DND-41 (cell line): ENCODE measurements at regions not wholly inside any gene's neighbourhood (a gene's known extent, or its start where the extent isn't known, plus 50 kb on each side); places are given as distances from the start of the nearest gene placed in this dataset.

Experiments used
- ATAC-seq: fragments of 200-7000 bp; cut with Tn5 transposase; 3 replicates; pipeline ENCODE4 v1.9.1; 2021; ENCODE audit warnings: low read depth; ENCODE audit not compliant: insufficient read depth
- DNase-seq: peaks from one replicate; pipeline ENCODE4 v3.0.0-alpha.2; 2020
- H2AFZ ChIP-seq: 2 replicates; pipeline ENCODE4 v1.6.0; 2012; ENCODE audit warnings: low read depth, low read length
- H3K27ac ChIP-seq: 2 replicates; pipeline ENCODE4 v1.5.1; 2012; ENCODE audit warnings: low read length, inconsistent platforms
- H3K27me3 ChIP-seq: fragments of 200-600 bp; sonication (generic); 2 replicates; pipeline ENCODE4 v1.6.0; 2012; ENCODE audit warnings: low read length, mild to moderate bottlenecking, inconsistent platforms; ENCODE audit not compliant: insufficient read depth, poor library complexity
- H3K36me3 ChIP-seq: 2 replicates; pipeline ENCODE4 v1.5.1; 2012; ENCODE audit warnings: low read length, inconsistent platforms; ENCODE audit not compliant: insufficient read depth
- H3K4me1 ChIP-seq: 2 replicates; pipeline ENCODE4 v1.5.1; 2012; ENCODE audit warnings: mild to moderate bottlenecking, low read length; ENCODE audit not compliant: insufficient read depth
- H3K4me2 ChIP-seq: 2 replicates; pipeline ENCODE4 v1.6.0; 2012; ENCODE audit warnings: mild to moderate bottlenecking, moderate library complexity, low read length, inconsistent platforms; ENCODE audit not compliant: insufficient read depth
- H3K4me3 ChIP-seq, 2 experiments: fragments of 200-600 bp in 1 of 2; shearing (Covaris generic) in 1 of 2; 2 replicates each; pipeline ENCODE4 v1.5.1; 2012 to 2016; ENCODE audit warnings: inconsistent platforms in 2 of 2, low read length in 2 of 2, mild to moderate bottlenecking in 2 of 2, low read depth in 1 of 2, moderate library complexity in 1 of 2
- H3K79me2 ChIP-seq: 2 replicates; pipeline ENCODE4 v1.6.0; 2012; ENCODE audit warnings: low read length, inconsistent platforms; ENCODE audit not compliant: insufficient read depth
- H3K9ac ChIP-seq: 2 replicates; pipeline ENCODE4 v1.6.0; 2012; ENCODE audit warnings: low read depth, mild to moderate bottlenecking, inconsistent platforms, low read length, moderate library complexity
- H3K9me3 ChIP-seq: 2 replicates; pipeline ENCODE4 v1.5.1; 2012; ENCODE audit warnings: low read length, moderate library complexity, mild to moderate bottlenecking, inconsistent platforms; ENCODE audit not compliant: insufficient read depth, severe bottlenecking
- H4K20me1 ChIP-seq: 2 replicates; pipeline ENCODE4 v1.6.0; 2012; ENCODE audit warnings: low read length; ENCODE audit not compliant: insufficient read depth
- CTCF ChIP-seq: IDR thresholded peaks from 2 replicates; pipeline ENCODE4 v1.5.1; 2012; ENCODE audit warnings: borderline replicate concordance, low read length, moderate library complexity, mild to moderate bottlenecking; ENCODE audit not compliant: poor library complexity, severe bottlenecking; ENCODE audit errors: extremely low read depth
- EZH2 ChIP-seq: IDR thresholded peaks from 3 replicates; pipeline ENCODE4 v1.6.1; 2012; ENCODE audit warnings: borderline replicate concordance, low read depth, mild to moderate bottlenecking, moderate library complexity, low read length, inconsistent platforms; ENCODE audit not compliant: severe bottlenecking

GRCh38 chr14:89680156-89680555 is 263.1 kb upstream of the FOXN3 start:
- H3K27me3 ChIP-seq, result no peaks in the 10 kb centered on the region
- H3K79me2 ChIP-seq, result no peaks in the 10 kb centered on the region
- peaks cover 23% of the 10 kb centered on the region for H3K9me3 ChIP-seq
- no peaks in the 10 kb centered on the region for H4K20me1 ChIP-seq
- H3K4me2 ChIP-seq, result no peak overlapping the region
- H3K4me3 ChIP-seq, result no peak overlapping the region
- DNase-seq (no peak), ATAC-seq (no peak)
- H3K4me1 ChIP-seq, result peaks cover 26% of the 10 kb centered on the region
- no peak overlapping the region for H3K27ac ChIP-seq
- TF ChIP-seq EZH2, result no peak
- no peak for TF ChIP-seq CTCF
- H2AFZ ChIP-seq, result 0 out of 2 replicates have a peak overlapping the region, but pooled peaks have one; percentile 27
- H3K36me3 ChIP-seq, result no peaks in the 10 kb centered on the region
- no peak overlapping the region for H3K9ac ChIP-seq

GRCh38 chr14:89678768-89679167 is 261.7 kb upstream of the FOXN3 start:
- no peaks in the 10 kb centered on the region for H3K79me2 ChIP-seq
- TF ChIP-seq EZH2 (no peak), CTCF (no peak)
- H3K36me3 ChIP-seq, result no peaks in the 10 kb centered on the region
- H4K20me1 ChIP-seq, result no peaks in the 10 kb centered on the region
- ATAC-seq (no peak), DNase-seq (no peak)
- no peak overlapping the region for H3K27ac ChIP-seq
- no peaks in the 10 kb centered on the region for H3K27me3 ChIP-seq
- H2AFZ ChIP-seq, result no peak overlapping the region
- peaks cover 14% of the 10 kb centered on the region for H3K9me3 ChIP-seq
- peaks cover 26% of the 10 kb centered on the region for H3K4me1 ChIP-seq
- H3K4me2 ChIP-seq, result no peak overlapping the region
- no peak overlapping the region for H3K9ac ChIP-seq
- H3K4me3 ChIP-seq, result no peak overlapping the region

GRCh38 chr14:89675590-89675989 is 258.6 kb upstream of the FOXN3 start:
- TF ChIP-seq EZH2, result no peak
- TF ChIP-seq CTCF, result no peak

GRCh38 chr14:89674936-89675335 is 257.9 kb upstream of the FOXN3 start:
- TF ChIP-seq CTCF, result no peak
- TF ChIP-seq EZH2, result no peak
- no peaks in the 10 kb centered on the region for H3K4me1 ChIP-seq
- DNase-seq (no peak), ATAC-seq (no peak)
- no peak overlapping the region for H3K4me3 ChIP-seq
- no peaks in the 10 kb centered on the region for H4K20me1 ChIP-seq
- H2AFZ ChIP-seq, result no peak overlapping the region
- H3K36me3 ChIP-seq, result no peaks in the 10 kb centered on the region
- no peaks in the 10 kb centered on the region for H3K27me3 ChIP-seq
- no peak overlapping the region for H3K27ac ChIP-seq
- H3K9me3 ChIP-seq, result no peaks in the 10 kb centered on the region
- H3K4me2 ChIP-seq, result no peak overlapping the region
- no peak overlapping the region for H3K9ac ChIP-seq
- H3K79me2 ChIP-seq, result no peaks in the 10 kb centered on the region

More at GRCh38 chr14:89675590-89675989, 258.6 kb upstream of the FOXN3 start:
- H3K4me1 ChIP-seq, result peaks cover 4% of the 10 kb centered on the region; the same call in 1 of the 2 replicates
- H4K20me1 ChIP-seq, result no peaks in the 10 kb centered on the region
- H3K79me2 ChIP-seq, result no peaks in the 10 kb centered on the region
- 0 out of 2 replicates have a peak overlapping the region, but pooled peaks have one; percentile 13 for H2AFZ ChIP-seq
- no peak overlapping the region for H3K27ac ChIP-seq
- ATAC-seq, result no peak
- no peaks in the 10 kb centered on the region for H3K36me3 ChIP-seq
- H3K4me3 ChIP-seq, result no peak overlapping the region
- H3K4me2 ChIP-seq, result no peak overlapping the region
- no peaks in the 10 kb centered on the region for H3K27me3 ChIP-seq
- no peaks in the 10 kb centered on the region for H3K9me3 ChIP-seq
- H3K9ac ChIP-seq, result no peak overlapping the region
- no peak for DNase-seq
